GM12865 (cell line): ENCODE measurements at regions not wholly inside any gene's neighbourhood (a gene's known extent, or its start where the extent isn't known, plus 50 kb on each side); places are given as distances from the start of the nearest gene placed in this dataset.

Experiments used
- DNase-seq: peaks from one replicate; pipeline ENCODE4 v3.0.0; 2010; ENCODE audit warnings: low read depth
- H3K4me3 ChIP-seq: 2 replicates; pipeline ENCODE4 v1.5.1; 2011; ENCODE audit warnings: mild to moderate bottlenecking, low read depth, low read length, control low read depth
- TF ChIP-seq, protein P1 (sequence below): IDR thresholded peaks from 2 replicates; pipeline ENCODE4 v1.5.1; 2011; ENCODE audit warnings: low read length, control low read depth, low read depth, inconsistent platforms; ENCODE audit not compliant: insufficient read depth; ENCODE audit errors: missing control alignments

GRCh38 chr16:6206080-6206479 is 1108.5 kb upstream of the EEF2KMT start:
- H3K4me3 ChIP-seq = no peak overlapping the region
- no peak for DNase-seq
- TF ChIP-seq, protein P1, sequence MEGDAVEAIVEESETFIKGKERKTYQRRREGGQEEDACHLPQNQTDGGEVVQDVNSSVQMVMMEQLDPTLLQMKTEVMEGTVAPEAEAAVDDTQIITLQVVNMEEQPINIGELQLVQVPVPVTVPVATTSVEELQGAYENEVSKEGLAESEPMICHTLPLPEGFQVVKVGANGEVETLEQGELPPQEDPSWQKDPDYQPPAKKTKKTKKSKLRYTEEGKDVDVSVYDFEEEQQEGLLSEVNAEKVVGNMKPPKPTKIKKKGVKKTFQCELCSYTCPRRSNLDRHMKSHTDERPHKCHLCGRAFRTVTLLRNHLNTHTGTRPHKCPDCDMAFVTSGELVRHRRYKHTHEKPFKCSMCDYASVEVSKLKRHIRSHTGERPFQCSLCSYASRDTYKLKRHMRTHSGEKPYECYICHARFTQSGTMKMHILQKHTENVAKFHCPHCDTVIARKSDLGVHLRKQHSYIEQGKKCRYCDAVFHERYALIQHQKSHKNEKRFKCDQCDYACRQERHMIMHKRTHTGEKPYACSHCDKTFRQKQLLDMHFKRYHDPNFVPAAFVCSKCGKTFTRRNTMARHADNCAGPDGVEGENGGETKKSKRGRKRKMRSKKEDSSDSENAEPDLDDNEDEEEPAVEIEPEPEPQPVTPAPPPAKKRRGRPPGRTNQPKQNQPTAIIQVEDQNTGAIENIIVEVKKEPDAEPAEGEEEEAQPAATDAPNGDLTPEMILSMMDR = no peak

- TF ChIP-seq, protein P1 = no peak
- H3K4me3 ChIP-seq = no peak overlapping the region
- no peak for DNase-seq
These were observed 1107.3 kb upstream of the EEF2KMT start for GRCh38 chr16:6204945-6205344.

GRCh38 chr16:6200861-6201260 is 1103.3 kb upstream of the EEF2KMT start:
- DNase-seq = no peak
- TF ChIP-seq, protein P1 = no peak
- H3K4me3 ChIP-seq = no peak overlapping the region

DNA sequence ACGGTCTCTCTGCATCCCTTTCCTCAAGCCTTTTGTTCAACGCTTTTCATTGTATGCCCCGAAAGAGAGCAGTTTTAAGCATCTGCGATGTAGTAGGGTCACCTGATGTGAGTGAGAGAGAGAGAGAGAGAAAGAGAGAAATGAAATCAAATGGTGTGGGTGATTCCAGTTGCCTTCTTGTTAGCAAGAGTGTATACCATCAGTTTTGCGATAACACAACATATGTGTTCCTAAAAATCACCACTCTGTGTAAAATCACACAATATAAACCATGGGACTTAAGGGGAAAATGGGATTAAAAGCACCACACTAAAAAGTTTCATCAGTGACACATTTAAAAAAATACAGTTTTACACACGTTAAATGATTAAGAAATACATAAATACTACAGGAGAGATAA is 1102.7 kb upstream of the EEF2KMT start:
- H3K4me3 ChIP-seq = no peak overlapping the region
- DNase-seq = no peak
- TF ChIP-seq, protein P1 = no peak

- DNase-seq = no peak
- TF ChIP-seq, protein P1 = no peak
- no peak overlapping the region for H3K4me3 ChIP-seq
These were observed 1098.4 kb upstream of the EEF2KMT start for GRCh38 chr16:6195966-6196365.

DNA sequence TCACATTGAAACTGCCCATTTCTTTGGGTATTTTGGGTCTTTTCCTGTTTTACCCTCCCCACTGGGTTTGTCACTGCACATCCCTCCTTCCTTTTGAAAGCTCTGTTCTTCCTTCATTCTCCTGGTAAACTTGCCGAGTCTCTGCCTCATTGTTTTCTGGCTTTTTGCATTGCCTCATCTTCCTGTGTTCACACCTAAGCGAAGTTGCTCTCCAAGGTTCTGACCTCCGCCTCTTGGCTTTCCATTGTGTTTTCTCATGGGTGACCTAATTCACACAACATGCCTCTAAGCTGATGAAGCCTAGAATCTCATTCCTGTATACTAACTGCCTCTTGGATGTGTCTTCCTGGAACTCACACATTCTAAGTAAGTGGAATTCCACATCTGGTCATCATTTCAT is 1096.1 kb upstream of the EEF2KMT start:
- TF ChIP-seq, protein P1 = no peak
- H3K4me3 ChIP-seq = no peak overlapping the region
- no peak for DNase-seq

GRCh38 chr16:6192984-6193383 is 1095.4 kb upstream of the EEF2KMT start:
- TF ChIP-seq, protein P1 = no peak
- no peak overlapping the region for H3K4me3 ChIP-seq
- no peak for DNase-seq
